GM18520 (cell line): ENCODE measurements at regions not wholly inside any gene's neighbourhood (a gene's known extent, or its start where the extent isn't known, plus 50 kb on each side); places are given as distances from the start of the nearest gene placed in this dataset.
"Not testable (repeated sequence)": the region's sequence is repeated elsewhere in the genome, so short reads cannot be mapped to it uniquely, and the experiment has no call there.

Source experiments
- ATAC-seq: cut with Tn5 transposase; IDR thresholded peaks from one replicate; pipeline ENCODE4 v1.9.1; 2021; ENCODE audit not compliant: unreplicated experiment

GRCh38 chr4:82194329-82194728 lies 179.5 kb downstream of the HNRNPD start:
- no peak for ATAC-seq

DNA sequence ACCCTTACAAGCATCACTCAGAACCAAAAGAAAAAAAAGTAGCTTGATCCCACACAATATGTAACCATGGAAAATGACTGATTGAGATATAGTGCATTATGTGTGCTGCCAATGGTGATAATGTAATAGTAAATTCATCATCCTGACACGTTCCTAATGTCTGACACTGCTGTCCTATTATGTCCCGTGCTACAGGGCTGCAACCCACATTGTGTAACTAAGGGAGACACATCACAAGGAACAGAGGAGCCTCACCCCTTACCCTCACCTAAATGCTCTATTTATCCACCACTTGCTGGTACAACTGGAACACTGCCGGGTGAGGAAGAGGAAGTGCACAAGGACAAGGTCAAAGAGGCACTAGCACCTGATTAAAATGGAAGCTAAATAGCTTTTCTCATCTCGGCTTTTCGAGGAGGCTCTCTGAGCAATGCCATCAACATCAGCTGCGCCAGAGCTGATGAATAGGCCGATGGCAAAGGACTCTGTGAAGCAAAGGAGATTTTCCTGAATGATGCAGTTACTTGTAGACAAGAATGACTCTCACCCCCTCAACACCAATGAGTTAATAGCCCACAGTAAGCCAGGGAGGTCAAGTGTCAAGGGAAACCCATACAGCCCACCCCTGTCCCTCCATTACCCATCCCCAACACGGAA lies 181.6 kb downstream of the HNRNPD start:
- no peak for ATAC-seq

DNA sequence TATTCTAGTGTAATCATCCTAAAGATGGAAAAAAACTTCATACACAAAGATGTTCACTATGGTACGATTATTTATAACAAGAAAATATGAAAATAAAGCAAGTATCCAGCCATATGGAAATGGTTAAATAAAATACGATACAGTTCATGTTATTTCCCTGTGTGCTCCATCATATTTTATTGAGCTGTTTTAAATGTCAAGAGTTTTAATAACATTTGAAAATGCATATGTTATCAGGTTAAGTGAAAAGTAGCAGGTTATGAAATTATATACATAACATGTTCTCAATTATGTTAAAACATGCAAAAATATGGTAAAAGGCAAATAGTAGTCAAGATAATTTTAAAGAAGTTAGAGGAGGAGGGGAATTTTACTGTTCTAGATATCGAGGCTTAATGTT lies 192.0 kb downstream of the HNRNPD start:
- no peak for ATAC-seq

GRCh38 chr4:82172186-82172585 lies 201.6 kb downstream of the HNRNPD start:
- no peak for ATAC-seq

GRCh38 chr4:82171531-82172155 lies 202.1 kb downstream of the HNRNPD start:
- no peak for ATAC-seq

- no peak for ATAC-seq
Measured at GRCh38 chr4:82149750-82150149, 224.0 kb downstream of the HNRNPD start.

DNA sequence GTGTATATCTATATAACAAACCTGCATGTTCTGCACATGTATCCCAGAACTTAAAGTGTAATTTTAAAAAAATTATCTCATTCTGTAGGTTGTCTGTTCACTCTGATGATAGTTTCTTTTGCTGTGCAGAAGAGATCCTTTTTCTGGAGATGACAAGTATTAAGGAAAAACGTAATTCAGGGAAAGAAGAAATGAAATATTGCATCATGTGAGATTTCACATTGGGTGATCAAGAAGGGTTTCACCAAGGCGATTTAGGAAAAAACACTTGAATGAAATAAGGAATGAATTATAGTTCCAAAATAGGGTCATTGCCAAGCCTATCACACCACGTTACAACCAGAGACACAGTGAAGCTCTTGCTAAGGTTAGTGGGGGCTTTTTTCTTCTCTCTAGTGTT lies 227.9 kb downstream of the HNRNPD start:
- ATAC-seq = no peak

DNA sequence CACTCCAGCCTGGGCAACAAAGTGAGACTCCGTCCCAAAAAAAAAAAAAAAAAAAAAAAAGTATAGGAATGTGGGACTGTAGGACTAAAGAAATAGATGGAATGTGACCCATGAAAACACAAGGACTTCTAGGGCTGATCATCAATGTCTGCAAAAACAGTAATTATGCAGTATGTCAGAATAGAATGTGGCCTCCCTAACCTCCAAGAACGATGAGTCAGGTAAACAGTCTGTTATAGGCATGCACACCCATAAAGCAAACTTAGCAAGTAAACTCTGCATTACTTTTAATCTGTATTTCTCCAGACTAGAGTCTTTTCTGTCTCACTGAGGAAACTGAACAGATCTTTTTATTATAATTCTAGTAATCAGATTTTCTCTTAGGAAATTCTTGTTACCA lies 233.4 kb downstream of the HNRNPD start:
- no peak for ATAC-seq

DNA sequence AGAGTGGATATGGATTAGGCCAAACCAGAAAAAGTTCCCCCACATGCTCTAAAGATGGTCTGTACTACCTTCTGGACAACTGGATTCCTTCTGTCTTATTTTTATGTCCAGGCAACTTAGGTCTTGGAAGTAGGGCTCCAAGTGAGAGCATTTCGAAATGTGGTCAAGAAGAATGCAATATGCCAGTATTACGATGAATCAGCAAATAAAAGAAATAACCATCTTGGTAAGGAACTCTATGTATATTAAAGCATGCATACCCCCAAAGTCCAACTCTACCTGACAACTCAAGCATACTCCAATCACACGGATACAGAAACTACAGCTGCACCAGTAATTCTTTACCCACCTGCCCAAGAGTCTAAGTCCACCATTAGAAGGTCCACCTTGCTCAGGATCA lies 234.5 kb downstream of the HNRNPD start:
- no peak for ATAC-seq

- no peak for ATAC-seq
Measured at GRCh38 chr4:82138374-82138773, 235.4 kb downstream of the HNRNPD start.

DNA sequence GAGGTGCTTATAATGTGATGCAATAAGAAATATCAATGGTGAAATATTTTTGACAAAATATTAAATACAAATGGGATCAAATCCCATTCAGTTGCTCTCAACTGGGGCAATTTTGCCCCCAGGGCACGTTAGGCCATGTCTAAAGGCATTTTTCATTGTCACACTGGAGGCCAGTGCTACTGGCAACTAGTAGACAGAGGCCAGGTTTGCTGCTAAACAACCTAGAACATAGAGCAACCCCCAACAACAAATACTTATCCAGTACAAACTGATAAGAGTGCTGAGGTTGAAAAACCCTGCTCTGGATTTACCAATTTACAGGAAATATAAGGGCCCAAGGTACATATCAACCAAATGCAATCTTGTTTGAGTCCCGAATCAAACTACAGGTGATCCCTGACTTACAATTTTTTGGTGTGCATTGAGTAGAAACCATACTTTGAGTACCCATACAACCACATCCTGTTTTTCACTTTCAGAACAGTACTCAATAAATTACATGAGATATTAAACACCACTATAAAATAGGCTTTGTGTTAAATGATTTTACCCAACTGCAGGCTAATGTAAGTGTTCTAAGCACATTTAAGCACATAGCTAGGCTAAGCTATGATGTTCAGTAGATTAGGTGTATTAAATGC lies 237.5 kb downstream of the HNRNPD start:
- ATAC-seq = no peak

DNA sequence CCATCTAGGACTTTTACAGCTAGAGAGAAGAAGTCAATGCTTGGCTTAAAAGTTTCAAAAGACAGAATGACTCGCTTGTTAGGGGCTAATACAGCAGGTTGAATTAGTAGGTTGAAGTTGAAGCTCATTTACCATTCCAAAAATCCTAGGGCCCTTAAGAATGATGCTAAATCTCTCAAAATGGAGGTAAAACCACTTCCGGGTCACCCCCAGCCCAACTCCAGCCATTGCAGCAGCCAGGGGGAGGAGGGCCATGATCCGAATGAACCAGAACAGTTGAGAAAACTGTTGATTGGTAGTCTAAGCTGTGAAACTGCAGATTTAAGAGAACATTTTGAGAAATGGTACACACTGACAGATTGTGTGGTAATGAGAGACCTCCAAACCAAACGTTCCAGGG lies 245.4 kb downstream of the HNRNPD start:
- ATAC-seq = no peak

GRCh38 chr4:82126512-82127040 lies 247.2 kb downstream of the HNRNPD start:
- no peak for ATAC-seq

GRCh38 chr4:82125787-82126297 lies 247.9 kb downstream of the HNRNPD start:
- ATAC-seq = no peak

DNA sequence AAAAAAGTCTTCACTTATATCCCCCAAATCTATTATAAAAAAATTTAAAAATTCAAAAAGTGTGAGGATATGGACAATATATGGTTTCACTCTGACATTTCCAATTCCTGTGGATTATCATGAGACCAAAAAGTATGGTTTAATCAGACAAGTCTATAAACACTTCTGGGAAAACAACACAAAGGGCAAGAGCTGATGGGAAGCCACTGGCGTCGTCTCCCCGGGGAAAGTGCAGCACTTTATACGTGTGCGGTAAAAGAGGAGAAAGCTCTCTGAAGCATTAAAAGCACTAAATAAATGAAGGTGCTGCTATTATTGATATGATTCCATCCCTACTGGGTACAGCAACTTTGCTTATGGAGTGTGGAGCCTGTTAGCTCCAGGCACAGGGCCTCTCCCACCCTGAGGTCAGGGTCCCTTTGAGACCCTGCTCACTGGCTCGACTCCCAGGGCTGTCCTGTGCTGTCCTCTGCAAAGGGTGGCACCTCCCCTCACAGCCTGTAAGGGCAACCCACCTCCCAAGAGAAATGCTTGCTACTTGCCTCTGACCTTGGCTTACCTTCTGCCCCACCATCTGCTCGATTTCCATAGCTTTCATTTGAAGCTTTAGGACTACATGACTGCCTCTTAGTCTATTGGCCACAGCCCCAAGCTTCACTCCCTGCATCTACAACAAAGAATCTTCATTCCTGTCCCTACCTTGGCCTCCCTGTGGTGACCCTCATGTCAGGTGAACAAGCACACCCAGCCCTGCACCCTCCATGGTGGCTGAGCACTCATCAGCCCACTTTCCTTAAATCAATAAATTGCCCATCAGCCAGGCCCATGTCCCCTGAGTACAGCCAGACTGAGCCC lies 248.6 kb downstream of the HNRNPD start:
- no peak for ATAC-seq

GRCh38 chr4:82124365-82124764 lies 249.4 kb downstream of the HNRNPD start:
- ATAC-seq = no peak

DNA sequence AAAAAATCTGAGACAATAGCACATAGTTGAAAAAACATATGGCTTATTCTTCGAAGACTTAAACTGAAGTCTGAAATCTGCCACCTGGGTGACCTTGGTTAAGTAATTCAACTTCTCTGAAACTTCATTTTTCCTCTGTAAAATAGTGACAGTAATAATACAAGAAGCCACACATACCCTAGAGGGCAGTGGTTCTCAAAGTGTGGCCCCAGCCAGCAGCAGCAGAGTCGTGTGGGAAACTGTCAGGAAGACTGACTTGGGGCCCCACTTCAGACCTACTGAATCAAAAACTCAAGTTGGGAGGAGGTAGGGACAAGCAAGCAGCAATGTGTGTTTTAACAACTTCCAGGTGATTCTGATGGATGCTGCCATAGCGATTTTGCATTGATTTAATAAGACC lies 249.9 kb downstream of the HNRNPD start:
- no peak for ATAC-seq

DNA sequence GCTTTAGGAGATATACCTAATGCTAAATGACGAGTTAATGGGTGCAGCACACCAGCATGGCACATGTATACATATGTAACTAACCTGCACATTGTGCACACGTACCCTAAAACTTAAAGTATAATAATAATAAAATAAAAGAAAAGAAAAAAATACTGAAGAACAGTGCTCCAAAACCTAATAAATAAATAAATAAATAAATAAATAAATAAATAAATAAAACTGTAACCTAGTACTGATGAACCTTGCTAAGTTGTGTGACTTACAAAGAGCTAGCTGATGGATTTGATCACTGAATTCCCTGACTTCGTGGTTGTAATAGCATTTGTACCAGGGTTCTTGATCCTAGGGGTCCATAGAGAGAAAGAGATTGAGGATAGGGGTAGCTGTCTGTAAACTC lies 258.6 kb downstream of the HNRNPD start:
- ATAC-seq = not testable (repeated sequence)

GRCh38 chr4:82108506-82108905 lies 265.3 kb downstream of the HNRNPD start:
- ATAC-seq = no peak

GRCh38 chr4:82104578-82104977 lies 269.2 kb downstream of the HNRNPD start:
- no peak for ATAC-seq

GRCh38 chr4:82099928-82100579 lies 273.7 kb downstream of the HNRNPD start:
- no peak for ATAC-seq
